Esophagus squamous epithelium (tissue), 4 donors: ENCODE measurements at regions not wholly inside any gene's neighbourhood (a gene's known extent, or its start where the extent isn't known, plus 50 kb on each side); places are given as distances from the start of the nearest gene placed in this dataset.
"Not testable (repeated sequence)": the region's sequence is repeated elsewhere in the genome, so short reads cannot be mapped to it uniquely, and the experiment has no call there.

Experiments
- POLR2A ChIP-seq, 4 donors: fragments of 450-650 bp; IDR thresholded peaks; one replicate each; pipeline ENCODE4 v1.6.1; 2017; ENCODE audit warnings: antibody characterized with exemption in 4 of 4, mild to moderate bottlenecking in 4 of 4, moderate library complexity in 3 of 4
- TF ChIP-seq, protein P1 (sequence below), 6 experiments: fragments of 450-650 bp in 4 of 6; fragments of 200-600 bp in 2 of 6; sonication (generic) in 2 of 6; IDR thresholded peaks; one replicate each; pipeline ENCODE4 v1.5.1; 2016 to 2019; ENCODE audit warnings: antibody characterized with exemption in 6 of 6, mild to moderate bottlenecking in 4 of 6, moderate library complexity in 4 of 6

DNA sequence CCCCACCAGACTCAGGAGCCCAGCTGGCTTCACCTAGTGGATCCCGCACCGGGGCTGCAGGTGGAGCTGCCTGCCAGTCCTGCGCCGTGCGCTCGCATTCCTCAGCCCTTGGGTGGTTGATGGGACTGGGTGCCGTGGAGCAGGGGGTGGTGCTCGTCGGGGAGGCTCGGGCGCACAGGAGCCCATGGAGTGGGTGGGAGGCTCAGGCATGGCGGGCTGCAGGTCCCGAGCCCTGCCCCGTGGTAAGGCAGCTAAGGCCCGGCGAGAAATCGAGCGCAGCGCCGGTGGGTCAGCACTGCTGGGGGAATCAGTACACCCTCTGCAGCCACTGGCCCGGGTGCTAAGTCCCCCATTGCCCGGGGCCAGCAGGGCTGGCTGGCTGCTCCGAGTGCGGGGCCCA lies 212.2 kb downstream of the EXOC5 start:
- TF ChIP-seq POLR2A (IDR thresholded peaks at IDR 0.05): not testable (repeated sequence)
- TF ChIP-seq, protein P1, sequence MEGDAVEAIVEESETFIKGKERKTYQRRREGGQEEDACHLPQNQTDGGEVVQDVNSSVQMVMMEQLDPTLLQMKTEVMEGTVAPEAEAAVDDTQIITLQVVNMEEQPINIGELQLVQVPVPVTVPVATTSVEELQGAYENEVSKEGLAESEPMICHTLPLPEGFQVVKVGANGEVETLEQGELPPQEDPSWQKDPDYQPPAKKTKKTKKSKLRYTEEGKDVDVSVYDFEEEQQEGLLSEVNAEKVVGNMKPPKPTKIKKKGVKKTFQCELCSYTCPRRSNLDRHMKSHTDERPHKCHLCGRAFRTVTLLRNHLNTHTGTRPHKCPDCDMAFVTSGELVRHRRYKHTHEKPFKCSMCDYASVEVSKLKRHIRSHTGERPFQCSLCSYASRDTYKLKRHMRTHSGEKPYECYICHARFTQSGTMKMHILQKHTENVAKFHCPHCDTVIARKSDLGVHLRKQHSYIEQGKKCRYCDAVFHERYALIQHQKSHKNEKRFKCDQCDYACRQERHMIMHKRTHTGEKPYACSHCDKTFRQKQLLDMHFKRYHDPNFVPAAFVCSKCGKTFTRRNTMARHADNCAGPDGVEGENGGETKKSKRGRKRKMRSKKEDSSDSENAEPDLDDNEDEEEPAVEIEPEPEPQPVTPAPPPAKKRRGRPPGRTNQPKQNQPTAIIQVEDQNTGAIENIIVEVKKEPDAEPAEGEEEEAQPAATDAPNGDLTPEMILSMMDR (IDR thresholded peaks at IDR 0.05): not testable (repeated sequence)
